ENCODE measurements at regions not wholly inside any gene's neighbourhood (a gene's known extent, or its start where the extent isn't known, plus 50 kb on each side); places are given as distances from the start of the nearest gene placed in this dataset.

- WGBS (ENCODE audit: insufficient coverage) = 61% methylated on average over 6 of the region's 6 CpGs
- Histone ChIP-seq H3K9me3 (replicated peaks; ENCODE audit: control insufficient read depth, low read depth, low read length) (peaks cover 7% of the 10 kb centered on the region), H3K27ac (ENCODE audit: low read length) (no peak overlapping the region), H3K36me3 (ENCODE audit: control insufficient read depth, insufficient read depth, low read length) (no peaks in the 10 kb centered on the region), H3K4me3 (ENCODE audit: low read length) (no peak overlapping the region), H3K4me1 (ENCODE audit: control insufficient read depth, insufficient read depth, low read length) (no peaks in the 10 kb centered on the region), H3K27me3 (ENCODE audit: control insufficient read depth, insufficient read depth, low read length) (no peaks in the 10 kb centered on the region)
- DNase-seq = no peak
Observed at GRCh38 chr7:156590212-156590611, 50.4 kb upstream of the RNF32 start.

GRCh38 chr7:156589808-156590207 lies 50.8 kb upstream of the RNF32 start:
- H3K9me3 ChIP-seq (replicated peaks; ENCODE audit: control insufficient read depth, low read depth, low read length) = peaks cover 7% of the 10 kb centered on the region
- no CpG with 5 or more reads among the region's 2 CpGs for WGBS (ENCODE audit: insufficient coverage)
- H3K27ac ChIP-seq (ENCODE audit: low read length) = no peak overlapping the region

GRCh38 chr7:156585926-156586325 lies 54.6 kb upstream of the RNF32 start:
- no peak overlapping the region for H3K4me3 ChIP-seq (ENCODE audit: low read length)
- no CpG with 5 or more reads among the region's 1 CpG for WGBS (ENCODE audit: insufficient coverage)
- DNase-seq = no peak

More at GRCh38 chr7:156589808-156590207, 50.8 kb upstream of the RNF32 start:
- Histone ChIP-seq H3K4me3 (ENCODE audit: low read length) (no peak overlapping the region), H3K4me1 (ENCODE audit: control insufficient read depth, insufficient read depth, low read length) (no peaks in the 10 kb centered on the region), H3K27me3 (ENCODE audit: control insufficient read depth, insufficient read depth, low read length) (no peaks in the 10 kb centered on the region), H3K36me3 (ENCODE audit: control insufficient read depth, insufficient read depth, low read length) (no peaks in the 10 kb centered on the region)
- DNase-seq = no peak

GRCh38 chr7:156585025-156585648 lies 55.4 kb upstream of the RNF32 start:
- Histone ChIP-seq H3K27me3 (ENCODE audit: control insufficient read depth, insufficient read depth, low read length) (no peaks in the 10 kb centered on the region), H3K27ac (ENCODE audit: low read length) (no peak overlapping the region), H3K9me3 (replicated peaks; ENCODE audit: control insufficient read depth, low read depth, low read length) (no peaks in the 10 kb centered on the region), H3K36me3 (ENCODE audit: control insufficient read depth, insufficient read depth, low read length) (no peaks in the 10 kb centered on the region), H3K4me3 (ENCODE audit: low read length) (no peak overlapping the region), H3K4me1 (ENCODE audit: control insufficient read depth, insufficient read depth, low read length) (no peaks in the 10 kb centered on the region)
- no peak for DNase-seq
- WGBS (ENCODE audit: insufficient coverage) = 36% methylated on average over 3 of the region's 6 CpGs

More at GRCh38 chr7:156585926-156586325, 54.6 kb upstream of the RNF32 start:
- H3K27me3 ChIP-seq (ENCODE audit: control insufficient read depth, insufficient read depth, low read length) = no peaks in the 10 kb centered on the region
- H3K27ac ChIP-seq (ENCODE audit: low read length) = no peak overlapping the region
- H3K9me3 ChIP-seq (replicated peaks; ENCODE audit: control insufficient read depth, low read depth, low read length) = no peaks in the 10 kb centered on the region
- no peaks in the 10 kb centered on the region for H3K4me1 ChIP-seq (ENCODE audit: control insufficient read depth, insufficient read depth, low read length)
- no peaks in the 10 kb centered on the region for H3K36me3 ChIP-seq (ENCODE audit: control insufficient read depth, insufficient read depth, low read length)

- DNase-seq = no peak
- no peak overlapping the region for H3K27ac ChIP-seq (ENCODE audit: low read length)
- H3K36me3 ChIP-seq (ENCODE audit: control insufficient read depth, insufficient read depth, low read length) = no peaks in the 10 kb centered on the region
- no peaks in the 10 kb centered on the region for H3K4me1 ChIP-seq (ENCODE audit: control insufficient read depth, insufficient read depth, low read length)
- no peaks in the 10 kb centered on the region for H3K27me3 ChIP-seq (ENCODE audit: control insufficient read depth, insufficient read depth, low read length)
- WGBS (ENCODE audit: insufficient coverage) = 94% methylated on average over 6 of the region's 11 CpGs
- H3K9me3 ChIP-seq (replicated peaks; ENCODE audit: control insufficient read depth, low read depth, low read length) = no peaks in the 10 kb centered on the region
- H3K4me3 ChIP-seq (ENCODE audit: low read length) = no peak overlapping the region
Observed at GRCh38 chr7:156582591-156583123, 57.9 kb upstream of the RNF32 start.

- H3K36me3 ChIP-seq (ENCODE audit: control insufficient read depth, insufficient read depth, low read length) = no peaks in the 10 kb centered on the region
- 93% methylated on average over 3 of the region's 8 CpGs for WGBS (ENCODE audit: insufficient coverage)
- no peaks in the 10 kb centered on the region for H3K9me3 ChIP-seq (replicated peaks; ENCODE audit: control insufficient read depth, low read depth, low read length)
- no peak for DNase-seq
- H3K27me3 ChIP-seq (ENCODE audit: control insufficient read depth, insufficient read depth, low read length) = no peaks in the 10 kb centered on the region
- H3K4me1 ChIP-seq (ENCODE audit: control insufficient read depth, insufficient read depth, low read length) = no peaks in the 10 kb centered on the region
- no peak overlapping the region for H3K4me3 ChIP-seq (ENCODE audit: low read length)
- H3K27ac ChIP-seq (ENCODE audit: low read length) = no peak overlapping the region
Observed at GRCh38 chr7:156580036-156580435, 60.5 kb upstream of the RNF32 start.

- Histone ChIP-seq H3K27me3 (ENCODE audit: control insufficient read depth, insufficient read depth, low read length) (no peaks in the 10 kb centered on the region), H3K4me3 (ENCODE audit: low read length) (no peak overlapping the region), H3K9me3 (replicated peaks; ENCODE audit: control insufficient read depth, low read depth, low read length) (no peaks in the 10 kb centered on the region), H3K4me1 (ENCODE audit: control insufficient read depth, insufficient read depth, low read length) (no peaks in the 10 kb centered on the region), H3K36me3 (ENCODE audit: control insufficient read depth, insufficient read depth, low read length) (no peaks in the 10 kb centered on the region), H3K27ac (ENCODE audit: low read length) (no peak overlapping the region)
- DNase-seq = no peak
- 65% methylated on average over 7 of the region's 8 CpGs for WGBS (ENCODE audit: insufficient coverage)
Observed at GRCh38 chr7:156579566-156579965, 61.0 kb upstream of the RNF32 start.

- H3K9me3 ChIP-seq (replicated peaks; ENCODE audit: control insufficient read depth, low read depth, low read length) = no peaks in the 10 kb centered on the region
- WGBS (ENCODE audit: insufficient coverage) = 58% methylated on average over 5 of the region's 8 CpGs
- no peaks in the 10 kb centered on the region for H3K27me3 ChIP-seq (ENCODE audit: control insufficient read depth, insufficient read depth, low read length)
- no peak for DNase-seq
- H3K4me3 ChIP-seq (ENCODE audit: low read length) = no peak overlapping the region
- H3K27ac ChIP-seq (ENCODE audit: low read length) = no peak overlapping the region
- no peaks in the 10 kb centered on the region for H3K4me1 ChIP-seq (ENCODE audit: control insufficient read depth, insufficient read depth, low read length)
- no peaks in the 10 kb centered on the region for H3K36me3 ChIP-seq (ENCODE audit: control insufficient read depth, insufficient read depth, low read length)
Observed at GRCh38 chr7:156578978-156579430, 61.6 kb upstream of the RNF32 start.

GRCh38 chr7:156578578-156578940 lies 62.0 kb upstream of the RNF32 start:
- no peak for DNase-seq
- Histone ChIP-seq H3K27me3 (ENCODE audit: control insufficient read depth, insufficient read depth, low read length) (no peaks in the 10 kb centered on the region), H3K27ac (ENCODE audit: low read length) (no peak overlapping the region), H3K4me3 (ENCODE audit: low read length) (no peak overlapping the region), H3K36me3 (ENCODE audit: control insufficient read depth, insufficient read depth, low read length) (no peaks in the 10 kb centered on the region), H3K9me3 (replicated peaks; ENCODE audit: control insufficient read depth, low read depth, low read length) (no peaks in the 10 kb centered on the region), H3K4me1 (ENCODE audit: control insufficient read depth, insufficient read depth, low read length) (no peaks in the 10 kb centered on the region)
- 80% methylated on average over 23 of the region's 23 CpGs for WGBS (ENCODE audit: insufficient coverage)

GRCh38 chr7:156577645-156578577 lies 62.7 kb upstream of the RNF32 start:
- H3K4me1 ChIP-seq (ENCODE audit: control insufficient read depth, insufficient read depth, low read length) = no peaks in the 10 kb centered on the region
- no peaks in the 10 kb centered on the region for H3K27me3 ChIP-seq (ENCODE audit: control insufficient read depth, insufficient read depth, low read length)
- H3K4me3 ChIP-seq (ENCODE audit: low read length) = no peak overlapping the region
- peak; percentile 16 for DNase-seq
- WGBS (ENCODE audit: insufficient coverage) = 82% methylated on average over 7 of the region's 15 CpGs
- H3K36me3 ChIP-seq (ENCODE audit: control insufficient read depth, insufficient read depth, low read length) = no peaks in the 10 kb centered on the region
- H3K27ac ChIP-seq (ENCODE audit: low read length) = no peak overlapping the region
- no peaks in the 10 kb centered on the region for H3K9me3 ChIP-seq (replicated peaks; ENCODE audit: control insufficient read depth, low read depth, low read length)
